HCT116 (cell line): ENCODE measurements at regions not wholly inside any gene's neighbourhood (a gene's known extent, or its start where the extent isn't known, plus 50 kb on each side); places are given as distances from the start of the nearest gene placed in this dataset.

Experiments used
- ATAC-seq: fragments of 200-7000 bp; cut with Tn5 transposase; 2 replicates; pipeline ENCODE4 v1.9.1; 2020; ENCODE audit warnings: mild to moderate bottlenecking, moderate library complexity
- BruUV-seq: library from RNA; stranded (reverse); fragments of 400-500 nt; replicated peaks from 2 replicates; lab custom pipeline; 2021; lab: Mats Ljungman, UMichigan
- CTCF ChIA-PET: fragments of 300-600 bp; sonication (Branson Sonifier 250); formaldehyde crosslinking; loops from one replicate; lab custom pipeline; 2021; ENCODE audit warnings: antibody characterized with exemption; lab: Charles Lee
- POLR2A ChIA-PET: fragments of 300-600, 350-600 bp; sonication (Branson Sonifier 250); formaldehyde crosslinking; loops from one replicate; lab custom pipeline; 2021; ENCODE audit warnings: antibody characterized with exemption; lab: Charles Lee
- RAD21 ChIA-PET, 2 experiments: fragments of 300-600 bp; sonication (Branson Sonifier 250); formaldehyde crosslinking; loops; one replicate each; lab custom pipeline; 2023; ENCODE audit warnings: low total read pairs in 2 of 2; ENCODE audit not compliant: uncharacterized antibody in 2 of 2, unreplicated experiment in 2 of 2, low non-redundant PET in 1 of 2; lab: Charles Lee
- DNase-seq: peaks from one replicate; pipeline ENCODE4 v3.0.0-alpha.2; 2010; ENCODE audit warnings: low read depth, low spot score
- H2AFZ ChIP-seq: fragments of 200-600 bp; shearing (Covaris generic), sonication (generic); 2 replicates; pipeline ENCODE4 v1.6.1; 2017; ENCODE audit warnings: low read depth, mixed run types, mixed read lengths, antibody characterized with exemption, low read length; ENCODE audit not compliant: poor library complexity, severe bottlenecking
- H3K27ac ChIP-seq: 2 replicates; pipeline ENCODE4 v1.5.1; 2012; ENCODE audit warnings: low read depth, low read length
- H3K27me3 ChIP-seq: fragments of 200-600 bp; sonication (generic); 2 replicates; pipeline ENCODE4 v1.6.1; 2016; ENCODE audit warnings: mixed run types, low read length, mixed read lengths; ENCODE audit not compliant: insufficient read depth
- H3K36me3 ChIP-seq, 2 experiments: fragments of 200-500 bp in 1 of 2; fragments of 200-600 bp in 1 of 2; sonication (Bioruptor generic) in 1 of 2; sonication (generic) in 1 of 2; 2 replicates each; pipeline versions ENCODE4 v1.5.1 to v1.6.1; 2014 to 2016; ENCODE audit warnings: low read length in 2 of 2, inconsistent platforms in 1 of 2, mixed read lengths in 1 of 2, mixed run types in 1 of 2; ENCODE audit not compliant: insufficient read depth in 2 of 2, control insufficient read depth in 1 of 2
- H3K4me1 ChIP-seq, 2 experiments: fragments of 200-600 bp in 1 of 2; sonication (generic) in 1 of 2; 2 replicates each; pipeline versions ENCODE4 v1.5.1 to v1.6.1; 2012 to 2017; ENCODE audit warnings: low read length in 2 of 2, inconsistent platforms in 1 of 2, mild to moderate bottlenecking in 1 of 2, mixed read lengths in 1 of 2, mixed run types in 1 of 2, moderate library complexity in 1 of 2; ENCODE audit not compliant: insufficient read depth in 2 of 2, control insufficient read depth in 1 of 2
- H3K4me2 ChIP-seq: fragments of 200-600 bp; sonication (generic); 2 replicates; pipeline ENCODE4 v1.6.1; 2017; ENCODE audit warnings: mixed run types, low read length, mixed read lengths
- H3K4me3 ChIP-seq, 2 experiments: fragments of 200-600 bp in 1 of 2; sonication (generic) in 1 of 2; replicated peaks in 1 of 2; 2 replicates each; pipeline ENCODE4 v1.5.1; 2011 to 2016; ENCODE audit warnings: low read length in 2 of 2, control low read depth in 1 of 2, low read depth in 1 of 2, mild to moderate bottlenecking in 1 of 2, mixed read lengths in 1 of 2, mixed run types in 1 of 2
- H3K79me2 ChIP-seq: fragments of 200-600 bp; sonication (generic); 2 replicates; pipeline ENCODE4 v1.6.1; 2017; ENCODE audit warnings: mild to moderate bottlenecking, mixed run types, low read length, moderate library complexity, mixed read lengths; ENCODE audit not compliant: insufficient read depth
- H3K9ac ChIP-seq: fragments of 200-600 bp; sonication (generic); 2 replicates; pipeline ENCODE4 v1.6.1; 2016; ENCODE audit warnings: low read length, mixed read lengths
- H3K9me2 ChIP-seq: fragments of 200-600 bp; sonication (generic), shearing (Covaris generic); 2 replicates; pipeline ENCODE4 v1.6.1; 2017; ENCODE audit warnings: mixed run types, mild to moderate bottlenecking, moderate library complexity; ENCODE audit not compliant: insufficient read depth
- H3K9me3 ChIP-seq, 2 experiments: fragments of 200-500 bp in 1 of 2; fragments of 200-600 bp in 1 of 2; sonication (Bioruptor generic) in 1 of 2; sonication (generic) in 1 of 2; 2 replicates each; pipeline ENCODE4 v1.6.1; 2014 to 2017; ENCODE audit warnings: low read length in 2 of 2, mixed read lengths in 2 of 2, inconsistent platforms in 1 of 2, low read depth in 1 of 2, mild to moderate bottlenecking in 1 of 2, mixed run types in 1 of 2, moderate library complexity in 1 of 2; ENCODE audit not compliant: control insufficient read depth in 1 of 2, insufficient read depth in 1 of 2
- H4K20me1 ChIP-seq: fragments of 200-600 bp; sonication (generic), shearing (Covaris generic); 2 replicates; pipeline ENCODE4 v1.6.1; 2017; ENCODE audit warnings: mixed run types, mild to moderate bottlenecking, moderate library complexity; ENCODE audit not compliant: insufficient read depth
- CEBPB ChIP-seq: IDR thresholded peaks from 2 replicates; pipeline ENCODE4 v1.6.1; 2012; ENCODE audit warnings: low read depth
- EZH2 ChIP-seq: fragments of 200-600 bp; sonication (generic); IDR thresholded peaks from 2 replicates; pipeline ENCODE4 v1.6.1; 2017; ENCODE audit warnings: antibody characterized with exemption, mixed run types
- SIN3A ChIP-seq: IDR thresholded peaks from 2 replicates; pipeline ENCODE4 v1.6.1; 2012; ENCODE audit warnings: low read depth
- TCF7L2 ChIP-seq: IDR thresholded peaks from 2 replicates; pipeline ENCODE4 v1.7.0; 2011; ENCODE audit warnings: borderline replicate concordance, inconsistent platforms; ENCODE audit not compliant: insufficient read depth, insufficient read length; ENCODE audit errors: extremely low read depth
- ZFX ChIP-seq: fragments of 450-650 bp; IDR thresholded peaks from 2 replicates; pipeline ENCODE4 v1.6.1; 2017
- intact Hi-C: fragments of 100-400 bp; cut with micrococcal nuclease; formaldehyde crosslinking; loops from 2 replicates; pipeline ENCODE4 v1.10.0; 2022
- TF ChIP-seq, protein P1 (sequence below): IDR thresholded peaks from 2 replicates; pipeline ENCODE4 v1.6.1; 2012; ENCODE audit warnings: low read depth
- TF ChIP-seq, protein P2 (sequence below): IDR thresholded peaks from 2 replicates; pipeline ENCODE4 v1.6.1; 2012

DNA sequence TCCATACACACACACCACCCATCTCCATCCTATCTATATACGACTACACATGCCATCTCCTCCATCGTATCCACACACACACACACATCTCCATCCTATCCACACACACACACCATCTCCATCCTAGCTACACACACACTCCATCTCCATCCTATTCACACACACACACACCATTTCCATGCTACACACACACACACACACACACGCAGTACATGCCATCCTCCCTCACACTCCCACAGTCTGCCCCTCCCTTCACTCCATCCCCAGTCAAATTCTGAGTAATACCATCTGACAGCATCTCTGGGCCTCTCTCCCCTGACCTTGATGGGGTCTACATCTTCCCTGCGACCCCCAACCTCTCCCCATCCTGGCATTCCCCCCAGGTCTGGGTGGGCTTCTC, 193.8 kb upstream of the LHX5 start:
- H3K9me2 ChIP-seq: no peaks in the 10 kb centered on the region
- RAD21 ChIA-PET: no interaction called here
- H3K79me2 ChIP-seq: no peaks in the 10 kb centered on the region
- intact Hi-C loops: no loop called here
- POLR2A ChIA-PET: no interaction called here
- no peak overlapping the region for H3K4me2 ChIP-seq
- H3K36me3 ChIP-seq: no peaks in the 10 kb centered on the region
- H3K27ac ChIP-seq: no peak overlapping the region
- H3K9ac ChIP-seq: no peak overlapping the region
- DNase-seq (no peak), ATAC-seq (no peak)
- TF ChIP-seq EZH2 (no peak), SIN3A (no peak), ZFX (no peak), TCF7L2 (no peak), CEBPB (no peak)
- TF ChIP-seq, protein P1, sequence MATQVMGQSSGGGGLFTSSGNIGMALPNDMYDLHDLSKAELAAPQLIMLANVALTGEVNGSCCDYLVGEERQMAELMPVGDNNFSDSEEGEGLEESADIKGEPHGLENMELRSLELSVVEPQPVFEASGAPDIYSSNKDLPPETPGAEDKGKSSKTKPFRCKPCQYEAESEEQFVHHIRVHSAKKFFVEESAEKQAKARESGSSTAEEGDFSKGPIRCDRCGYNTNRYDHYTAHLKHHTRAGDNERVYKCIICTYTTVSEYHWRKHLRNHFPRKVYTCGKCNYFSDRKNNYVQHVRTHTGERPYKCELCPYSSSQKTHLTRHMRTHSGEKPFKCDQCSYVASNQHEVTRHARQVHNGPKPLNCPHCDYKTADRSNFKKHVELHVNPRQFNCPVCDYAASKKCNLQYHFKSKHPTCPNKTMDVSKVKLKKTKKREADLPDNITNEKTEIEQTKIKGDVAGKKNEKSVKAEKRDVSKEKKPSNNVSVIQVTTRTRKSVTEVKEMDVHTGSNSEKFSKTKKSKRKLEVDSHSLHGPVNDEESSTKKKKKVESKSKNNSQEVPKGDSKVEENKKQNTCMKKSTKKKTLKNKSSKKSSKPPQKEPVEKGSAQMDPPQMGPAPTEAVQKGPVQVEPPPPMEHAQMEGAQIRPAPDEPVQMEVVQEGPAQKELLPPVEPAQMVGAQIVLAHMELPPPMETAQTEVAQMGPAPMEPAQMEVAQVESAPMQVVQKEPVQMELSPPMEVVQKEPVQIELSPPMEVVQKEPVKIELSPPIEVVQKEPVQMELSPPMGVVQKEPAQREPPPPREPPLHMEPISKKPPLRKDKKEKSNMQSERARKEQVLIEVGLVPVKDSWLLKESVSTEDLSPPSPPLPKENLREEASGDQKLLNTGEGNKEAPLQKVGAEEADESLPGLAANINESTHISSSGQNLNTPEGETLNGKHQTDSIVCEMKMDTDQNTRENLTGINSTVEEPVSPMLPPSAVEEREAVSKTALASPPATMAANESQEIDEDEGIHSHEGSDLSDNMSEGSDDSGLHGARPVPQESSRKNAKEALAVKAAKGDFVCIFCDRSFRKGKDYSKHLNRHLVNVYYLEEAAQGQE: no peak
- TF ChIP-seq, protein P2, sequence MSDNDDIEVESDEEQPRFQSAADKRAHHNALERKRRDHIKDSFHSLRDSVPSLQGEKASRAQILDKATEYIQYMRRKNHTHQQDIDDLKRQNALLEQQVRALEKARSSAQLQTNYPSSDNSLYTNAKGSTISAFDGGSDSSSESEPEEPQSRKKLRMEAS: no peak
- no peaks in the 10 kb centered on the region for H3K9me3 ChIP-seq
- CTCF ChIA-PET: no interaction called here
- no peak overlapping the region for H2AFZ ChIP-seq
- no peak overlapping the region for H3K4me3 ChIP-seq
- H3K27me3 ChIP-seq: peaks cover 22% of the 10 kb centered on the region
- H3K4me1 ChIP-seq: no peaks in the 10 kb centered on the region
- BruUV-seq: no TSS peak
- H4K20me1 ChIP-seq: no peaks in the 10 kb centered on the region
